Liver (tissue), 8 donors: ENCODE measurements at regions not wholly inside any gene's neighbourhood (a gene's known extent, or its start where the extent isn't known, plus 50 kb on each side); places are given as distances from the start of the nearest gene placed in this dataset.

Experiments
- DNase-seq: peaks from one replicate; pipeline ENCODE4 v3.0.0-alpha.2; 2017; ENCODE audit warnings: low spot score
- H3K27ac ChIP-seq, 2 donors: one replicate each; pipeline ENCODE4 v1.7.0; 2013; ENCODE audit warnings: inconsistent platforms in 2 of 2, low read length in 2 of 2, control low read depth in 1 of 2, low read depth in 1 of 2, mild to moderate bottlenecking in 1 of 2
- H3K27me3 ChIP-seq, 4 donors: one replicate each; pipeline versions ENCODE4 v1.6.1 to v1.7.0; 2013; ENCODE audit warnings: low read length in 3 of 4, inconsistent platforms in 1 of 4, mild to moderate bottlenecking in 1 of 4, moderate library complexity in 1 of 4; ENCODE audit not compliant: control insufficient read depth in 4 of 4, insufficient read depth in 4 of 4
- H3K36me3 ChIP-seq, 4 donors: one replicate each; pipeline versions ENCODE4 v1.6.1 to v1.7.0; 2013; ENCODE audit warnings: low read length in 3 of 4, mild to moderate bottlenecking in 3 of 4, low read depth in 1 of 4, moderate library complexity in 1 of 4; ENCODE audit not compliant: control insufficient read depth in 4 of 4, insufficient read depth in 3 of 4
- H3K4me1 ChIP-seq, 4 donors: one replicate each; pipeline versions ENCODE4 v1.6.1 to v1.7.0; 2013; ENCODE audit warnings: low read length in 3 of 4, mild to moderate bottlenecking in 3 of 4, moderate library complexity in 1 of 4; ENCODE audit not compliant: control insufficient read depth in 4 of 4, insufficient read depth in 4 of 4
- H3K4me3 ChIP-seq, 3 donors: one replicate each; pipeline versions ENCODE4 v1.6.1 to v1.7.0; 2013; ENCODE audit warnings: low read length in 3 of 3, control low read depth in 1 of 3, low read depth in 1 of 3, mild to moderate bottlenecking in 1 of 3
- H3K9ac ChIP-seq, 2 donors: one replicate each; pipeline ENCODE4 v1.7.0; 2013; ENCODE audit warnings: low read length in 2 of 2, mild to moderate bottlenecking in 2 of 2, moderate library complexity in 2 of 2, control low read depth in 1 of 2, low read depth in 1 of 2
- H3K9me3 ChIP-seq, 4 donors: one replicate each; pipeline versions ENCODE4 v1.6.1 to v1.7.0; 2013; ENCODE audit warnings: low read length in 3 of 4; ENCODE audit not compliant: control insufficient read depth in 4 of 4
- ATF3 ChIP-seq: IDR thresholded peaks from 2 replicates; pipeline ENCODE4 v1.6.1; 2016; ENCODE audit warnings: antibody characterized with exemption
- CTCF ChIP-seq: fragments of 150-350 bp; IDR thresholded peaks from 2 replicates; pipeline ENCODE4 v1.5.1; 2017; ENCODE audit warnings: improper control_type of control experiment, low read depth, low read length; ENCODE audit not compliant: missing input control
- EGR1 ChIP-seq, 2 donors: IDR thresholded peaks; 2 replicates each; pipeline ENCODE4 v1.6.1; 2016 to 2018; ENCODE audit warnings: antibody characterized with exemption in 2 of 2, low read depth in 2 of 2
- FOXA1 ChIP-seq: IDR thresholded peaks from 2 replicates; pipeline ENCODE4 v1.6.1; 2016; ENCODE audit warnings: antibody characterized with exemption
- FOXA2 ChIP-seq: IDR thresholded peaks from 2 replicates; pipeline ENCODE4 v1.6.1; 2016; ENCODE audit warnings: antibody characterized with exemption
- HNF4G ChIP-seq: IDR thresholded peaks from 2 replicates; pipeline ENCODE4 v1.6.1; 2016; ENCODE audit warnings: antibody characterized with exemption
- JUND ChIP-seq, 2 donors: IDR thresholded peaks; 2 replicates each; pipeline ENCODE4 v1.6.1; 2016; ENCODE audit warnings: antibody characterized with exemption in 2 of 2
- MAX ChIP-seq: IDR thresholded peaks from 2 replicates; pipeline ENCODE4 v1.6.1; 2016; ENCODE audit warnings: antibody characterized with exemption
- NR2F2 ChIP-seq: IDR thresholded peaks from 2 replicates; pipeline ENCODE4 v1.6.1; 2016; ENCODE audit warnings: antibody characterized with exemption
- RAD21 ChIP-seq, 2 donors: IDR thresholded peaks; 2 replicates each; pipeline ENCODE4 v1.6.1; 2016; ENCODE audit warnings: antibody characterized with exemption in 2 of 2, mild to moderate bottlenecking in 2 of 2
- REST ChIP-seq: IDR thresholded peaks from 2 replicates; pipeline ENCODE4 v1.6.1; 2016; ENCODE audit warnings: antibody characterized with exemption, mild to moderate bottlenecking
- RXRA ChIP-seq, 2 donors: IDR thresholded peaks; 2 replicates each; pipeline ENCODE4 v1.6.1; 2017 to 2018; ENCODE audit warnings: antibody characterized with exemption in 2 of 2, mild to moderate bottlenecking in 1 of 2
- SP1 ChIP-seq: IDR thresholded peaks from 2 replicates; pipeline ENCODE4 v1.6.1; 2018; ENCODE audit warnings: antibody characterized with exemption, mild to moderate bottlenecking
- TAF1 ChIP-seq: conservative IDR thresholded peaks from 2 replicates; pipeline ENCODE4 v1.6.1; 2016; ENCODE audit warnings: antibody characterized with exemption, mild to moderate bottlenecking
- YY1 ChIP-seq: IDR thresholded peaks from 2 replicates; pipeline ENCODE4 v1.6.1; 2016; ENCODE audit warnings: antibody characterized with exemption, mild to moderate bottlenecking
- ZBTB33 ChIP-seq: IDR thresholded peaks from 2 replicates; pipeline ENCODE4 v1.6.1; 2016; ENCODE audit warnings: antibody characterized with exemption
- WGBS: extraction: QIAGEN DNeasy Blood & Tissue Kit; methylation state at CpG from one replicate; pipeline ENCODE4 v1.1.7; 2013; 5-methylcytosine and 5-hydroxymethylcytosine counted together
- donor health status: healthy.
- donor health status: healthy.
- donor health status: healthy.
- donor health status: healthy.
- donor health status: healthy.

GRCh38 chr9:113721856-113722255, 154.3 kb upstream of the ZNF618 start (continued):
- TF ChIP-seq ZBTB33: no peak

- no peak overlapping the region for H3K4me3 ChIP-seq
- no peaks in the 10 kb centered on the region for H3K36me3 ChIP-seq
- H3K9ac ChIP-seq: no peak overlapping the region
- TF ChIP-seq HNF4G: no peak
- TF ChIP-seq CTCF: no peak
- no peak for TF ChIP-seq FOXA1
- TF ChIP-seq RAD21 (IDR thresholded peaks at IDR 0.05): no peak
- H3K4me1 ChIP-seq: no peaks in the 10 kb centered on the region
- no peaks in the 10 kb centered on the region for H3K9me3 ChIP-seq
- H3K27me3 ChIP-seq: no peaks in the 10 kb centered on the region
- WGBS: 90% methylated on average over 5 of the region's 6 CpGs
- no peak overlapping the region for H3K27ac ChIP-seq
- DNase-seq: no peak
These were observed 151.9 kb upstream of the ZNF618 start for GRCh38 chr9:113724202-113724601.

GRCh38 chr9:113728989-113729388, 147.1 kb upstream of the ZNF618 start:
- TF ChIP-seq FOXA2 (no peak), YY1 (no peak), RAD21 (IDR thresholded peaks at IDR 0.05) (no peak), ATF3 (no peak), TAF1 (no peak), JUND (IDR thresholded peaks at IDR 0.05) (no peak)

GRCh38 chr9:113734826-113735225, 141.3 kb upstream of the ZNF618 start:
- no peak for DNase-seq
- 92% methylated on average over 3 of the region's 3 CpGs for WGBS
- Histone ChIP-seq H3K4me1 (peaks cover 0 to 3% (median 0%) of the 10 kb centered on the region in 4 donors), H3K36me3 (no peaks in the 10 kb centered on the region), H3K27ac (no peak overlapping the region), H3K27me3 (no peaks in the 10 kb centered on the region), H3K4me3 (no peak overlapping the region), H3K9ac (no peak overlapping the region), H3K9me3 (peaks cover 0 to 2% (median under 1%) of the 10 kb centered on the region in 4 donors)
- no peak for TF ChIP-seq SP1
- no peak for TF ChIP-seq MAX
- TF ChIP-seq FOXA1: no peak
- TF ChIP-seq ATF3: no peak
- no peak for TF ChIP-seq HNF4G
- no peak for TF ChIP-seq ZBTB33
- TF ChIP-seq YY1: no peak
- no peak for TF ChIP-seq TAF1
- no peak for TF ChIP-seq JUND (IDR thresholded peaks at IDR 0.05)
- no peak for TF ChIP-seq FOXA2
- no peak for TF ChIP-seq RXRA (IDR thresholded peaks at IDR 0.05)
- TF ChIP-seq REST: no peak
- no peak for TF ChIP-seq EGR1 (IDR thresholded peaks at IDR 0.05; ENCODE audit: low read depth in 2 of 2)
- no peak for TF ChIP-seq NR2F2
- no peak for TF ChIP-seq RAD21 (IDR thresholded peaks at IDR 0.05)

More at GRCh38 chr9:113728989-113729388, 147.1 kb upstream of the ZNF618 start:
- Histone ChIP-seq H3K9me3 (peaks cover 0 to 2% (median under 1%) of the 10 kb centered on the region in 4 donors), H3K4me3 (no peak overlapping the region), H3K27me3 (no peaks in the 10 kb centered on the region), H3K27ac (no peak overlapping the region), H3K36me3 (no peaks in the 10 kb centered on the region), H3K4me1 (no peaks in the 10 kb centered on the region), H3K9ac (no peak overlapping the region)
- no peak for DNase-seq
- 97% methylated on average over 2 of the region's 2 CpGs for WGBS
